IMR-90 (cell line): ENCODE measurements at regions not wholly inside any gene's neighbourhood (a gene's known extent, or its start where the extent isn't known, plus 50 kb on each side); places are given as distances from the start of the nearest gene placed in this dataset.

ENCODE experiments used
- ATAC-seq: fragments of 200-7000 bp; cut with Tn5 transposase; 2 replicates; pipeline ENCODE4 v1.9.1; 2020; ENCODE audit warnings: low read depth, mild to moderate bottlenecking, moderate library complexity
- BruUV-seq: library from RNA; stranded (reverse); fragments of 400-500 nt; replicated peaks from 2 replicates; lab custom pipeline; 2021; lab: Mats Ljungman, UMichigan
- CTCF ChIA-PET: fragments of 300-600 bp; formaldehyde crosslinking; extraction: SDS; loops from one replicate; lab custom pipeline; 2021; ENCODE audit warnings: antibody characterized with exemption; lab: Yijun Ruan, JAX
- POLR2A ChIA-PET: fragments of 300-600 bp; sonication (Branson Sonifier 250); formaldehyde crosslinking; loops from one replicate; lab custom pipeline; 2022; ENCODE audit warnings: antibody characterized with exemption; ENCODE audit not compliant: unreplicated experiment; lab: Charles Lee
- DNase-seq: peaks from one replicate; pipeline ENCODE4 v3.0.0; 2013
- H2AFZ ChIP-seq: replicated peaks from 2 replicates; pipeline ENCODE3; 2013; ENCODE audit warnings: low read length, mild to moderate bottlenecking; ENCODE audit not compliant: poor library complexity
- H2AK5ac ChIP-seq: 2 replicates; pipeline ENCODE4 v1.6.1; 2013; ENCODE audit warnings: low read depth, low read length, inconsistent platforms
- H2AK9ac ChIP-seq: replicated peaks from 2 replicates; pipeline ENCODE3; 2013; ENCODE audit warnings: mild to moderate bottlenecking, low read depth, low read length, moderate library complexity; ENCODE audit not compliant: poor library complexity
- H2BK120ac ChIP-seq: 2 replicates; pipeline ENCODE4 v1.6.1; 2013; ENCODE audit warnings: low read depth, low read length, inconsistent platforms
- H2BK15ac ChIP-seq: 3 replicates; pipeline ENCODE4 v1.6.1; 2013; ENCODE audit warnings: low read depth, low read length, inconsistent platforms
- H2BK20ac ChIP-seq: 2 replicates; pipeline ENCODE4 v1.6.1; 2013; ENCODE audit warnings: low read depth, mild to moderate bottlenecking, inconsistent platforms, low read length, moderate library complexity
- H2BK5ac ChIP-seq: 2 replicates; pipeline ENCODE4 v1.6.1; 2013; ENCODE audit warnings: mild to moderate bottlenecking, low read depth, low read length, inconsistent platforms; ENCODE audit not compliant: poor library complexity, severe bottlenecking
- H3K14ac ChIP-seq: replicated peaks from 2 replicates; pipeline ENCODE4 v1.6.1; 2013; ENCODE audit warnings: low read depth, low read length, inconsistent platforms
- H3K18ac ChIP-seq: 2 replicates; pipeline ENCODE4 v1.6.1; 2013; ENCODE audit warnings: low read depth, low read length, control low read depth
- H3K23ac ChIP-seq: 2 replicates; pipeline ENCODE4 v1.6.1; 2013; ENCODE audit warnings: low read depth, low read length, inconsistent platforms
- H3K27ac ChIP-seq: 2 replicates; pipeline ENCODE4 v1.5.1; 2013; ENCODE audit warnings: mild to moderate bottlenecking, control low read depth, low read length; ENCODE audit not compliant: insufficient read depth
- H3K27me3 ChIP-seq: 2 replicates; pipeline ENCODE4 v1.6.1; 2013; ENCODE audit warnings: low read length; ENCODE audit not compliant: control insufficient read depth, insufficient read depth
- H3K36me3 ChIP-seq: 2 replicates; pipeline ENCODE4 v1.6.1; 2013; ENCODE audit warnings: low read length, mixed read lengths; ENCODE audit not compliant: control insufficient read depth, insufficient read depth
- H3K4ac ChIP-seq: 2 replicates; pipeline ENCODE4 v1.6.1; 2013; ENCODE audit warnings: low read depth, low read length, inconsistent platforms
- H3K4me1 ChIP-seq: 2 replicates; pipeline ENCODE4 v1.6.1; 2013; ENCODE audit warnings: low read length, mixed read lengths; ENCODE audit not compliant: control insufficient read depth, insufficient read depth
- H3K4me2 ChIP-seq: 2 replicates; pipeline ENCODE4 v1.6.1; 2013; ENCODE audit warnings: low read depth, mild to moderate bottlenecking, control low read depth, low read length, moderate library complexity
- H3K4me3 ChIP-seq: 2 replicates; pipeline ENCODE4 v1.5.1; 2013; ENCODE audit warnings: low read depth, mild to moderate bottlenecking, control low read depth, low read length, moderate library complexity; ENCODE audit not compliant: insufficient read depth
- H3K56ac ChIP-seq: 2 replicates; pipeline ENCODE4 v1.6.1; 2013; ENCODE audit warnings: low read length, inconsistent platforms; ENCODE audit not compliant: insufficient read depth; ENCODE audit errors: extremely low read depth
- H3K79me1 ChIP-seq, 2 experiments: 2 replicates each; pipeline ENCODE4 v1.6.1; 2013; ENCODE audit warnings: low read length in 2 of 2, inconsistent platforms in 1 of 2, low read depth in 1 of 2
- H3K9ac ChIP-seq: 2 replicates; pipeline ENCODE4 v1.6.1; 2013; ENCODE audit warnings: low read depth, low read length, control low read depth
- H3K9me1 ChIP-seq: 2 replicates; pipeline ENCODE4 v1.6.1; 2013; ENCODE audit warnings: low read length, inconsistent platforms; ENCODE audit not compliant: insufficient read depth
- H3K9me3 ChIP-seq: 2 replicates; pipeline ENCODE4 v1.6.1; 2013; ENCODE audit warnings: low read length; ENCODE audit not compliant: control insufficient read depth, insufficient read depth
- H4K20me1 ChIP-seq: 2 replicates; pipeline ENCODE4 v1.6.1; 2013; ENCODE audit warnings: low read length, inconsistent platforms; ENCODE audit not compliant: insufficient read depth
- H4K5ac ChIP-seq: 2 replicates; pipeline ENCODE4 v1.6.1; 2013; ENCODE audit warnings: mild to moderate bottlenecking, low read depth, low read length, control low read depth
- H4K8ac ChIP-seq, 2 experiments: 2 replicates each; pipeline ENCODE4 v1.6.1; 2013; ENCODE audit warnings: low read depth in 2 of 2, low read length in 2 of 2, control low read depth in 1 of 2, inconsistent platforms in 1 of 2
- H4K91ac ChIP-seq: 2 replicates; pipeline ENCODE4 v1.6.1; 2013; ENCODE audit warnings: low read depth, low read length, inconsistent platforms; ENCODE audit not compliant: insufficient read depth
- BHLHE40 ChIP-seq: fragments of 150-350 bp; IDR thresholded peaks from 2 replicates; pipeline ENCODE4 v1.6.1; 2016; ENCODE audit warnings: mild to moderate bottlenecking, low read depth, low read length
- CTCF ChIP-seq: conservative IDR thresholded peaks from 2 replicates; pipeline ENCODE4 v1.5.1; 2012; ENCODE audit warnings: mild to moderate bottlenecking, low read depth, low read length, improper control_type of control experiment
- ELK1 ChIP-seq: fragments of 150-350 bp; IDR thresholded peaks from 2 replicates; pipeline ENCODE4 v1.6.1; 2016; ENCODE audit warnings: low read depth, mild to moderate bottlenecking, low read length, moderate library complexity, borderline replicate concordance
- MXI1 ChIP-seq: IDR thresholded peaks from 2 replicates; pipeline ENCODE4 v1.6.1; 2012; ENCODE audit warnings: low read depth, mild to moderate bottlenecking, low read length, moderate library complexity, borderline replicate concordance
- POLR2A ChIP-seq: IDR thresholded peaks from 2 replicates; pipeline ENCODE4 v1.6.1; 2012; ENCODE audit warnings: mild to moderate bottlenecking, low read depth, low read length
- RFX5 ChIP-seq: IDR thresholded peaks from 2 replicates; pipeline ENCODE4 v1.8.0; 2012; ENCODE audit warnings: low read depth, mild to moderate bottlenecking, low read length, moderate library complexity
- WGBS, 2 experiments: methylation state at CpG; one replicate each; pipeline versions ENCODE4 v1.1.5 to v1.1.7; 2013; ENCODE audit warnings: missing lambda C conversion rate in 2 of 2; ENCODE audit not compliant: insufficient read length in 1 of 2; ENCODE audit errors: extremely low coverage in 2 of 2; 5-methylcytosine and 5-hydroxymethylcytosine counted together
- dilution Hi-C: fragments of 300-500 bp; cut with HindIII; formaldehyde crosslinking; loops from one replicate; pipeline ENCODE4 v1.14.3; 2018; ENCODE audit warnings: low sequenced_read_pairs; ENCODE audit not compliant: unreplicated experiment
- in situ Hi-C: fragments of 300-500 bp; cut with MboI; formaldehyde crosslinking; loops from 3 replicates; pipeline ENCODE4 v1.14.3; 2019; ENCODE audit warnings: low sequenced_read_pairs, inconsistent platforms, mixed read lengths
- intact Hi-C: fragments of 100-400 bp; cut with micrococcal nuclease; formaldehyde crosslinking; loops from 2 replicates; pipeline ENCODE4 v1.10.0; 2022

- H3K36me3 ChIP-seq: no peaks in the 10 kb centered on the region
- H3K14ac ChIP-seq: no peak overlapping the region
- WGBS, 2 experiments: 30% methylated on average over 2 of the region's 2 CpGs; no CpG with 5 or more reads in 1 of the 2 experiments
- no peak overlapping the region for H3K18ac ChIP-seq
- H2BK120ac ChIP-seq: no peak overlapping the region
- intact Hi-C loops: no loop called here
- H3K9ac ChIP-seq: no peak overlapping the region
- H4K20me1 ChIP-seq: no peaks in the 10 kb centered on the region
- no peaks in the 10 kb centered on the region for H3K27me3 ChIP-seq
- no peak overlapping the region for H3K4me2 ChIP-seq
- H3K79me1 ChIP-seq: no peaks in the 10 kb centered on the region
- H2AFZ ChIP-seq: no peak overlapping the region
- H2BK15ac ChIP-seq: no peak overlapping the region
- TF ChIP-seq POLR2A (no peak), MXI1 (no peak), ELK1 (no peak), RFX5 (no peak), BHLHE40 (no peak), CTCF (no peak)
- in situ Hi-C loops: no loop called here
- H3K4me3 ChIP-seq: no peak overlapping the region
- no peak overlapping the region for H4K8ac ChIP-seq
- ChIA-PET POLR2A (no interaction called here), CTCF (no interaction called here)
- ATAC-seq: no peak
- H3K4me1 ChIP-seq: no peaks in the 10 kb centered on the region
- no peak overlapping the region for H4K91ac ChIP-seq
- no peak overlapping the region for H2AK5ac ChIP-seq
- H2BK5ac ChIP-seq: no peak overlapping the region
- peaks cover 2% of the 10 kb centered on the region; the same call in 1 of the 2 replicates for H3K9me3 ChIP-seq
- H2AK9ac ChIP-seq: no peak overlapping the region
- H3K9me1 ChIP-seq: no peaks in the 10 kb centered on the region
- dilution Hi-C loops: no loop called here
- no peak overlapping the region for H3K56ac ChIP-seq
- H2BK20ac ChIP-seq: no peak overlapping the region
- no peak for DNase-seq
- no peak overlapping the region for H4K5ac ChIP-seq
- H3K4ac ChIP-seq: no peak overlapping the region
- H3K23ac ChIP-seq: no peak overlapping the region
- no peak overlapping the region for H3K27ac ChIP-seq
- no TSS peak for BruUV-seq
Measured at GRCh38 chr2:153715218-153715850, 156.4 kb upstream of the GALNT13 start.
